WTC11 (cell line): ENCODE measurements at regions not wholly inside any gene's neighbourhood (a gene's known extent, or its start where the extent isn't known, plus 50 kb on each side); places are given as distances from the start of the nearest gene placed in this dataset.

Experiments used
- ATAC-seq: fragments of 200-7000 bp; cut with Tn5 transposase; 2 replicates; pipeline ENCODE4 v1.10.0; 2021; ENCODE audit warnings: mild to moderate bottlenecking, moderate library complexity
- CTCF ChIA-PET: fragments of 300-600 bp; sonication (Branson Sonifier 250); formaldehyde crosslinking; loops from one replicate; lab custom pipeline; 2021; ENCODE audit warnings: antibody characterized with exemption; lab: Charles Lee
- POLR2A ChIA-PET: fragments of 350-600 bp; sonication (Branson Sonifier 250); formaldehyde crosslinking; loops from one replicate; lab custom pipeline; 2021; ENCODE audit warnings: antibody characterized with exemption; lab: Charles Lee
- DNase-seq: peaks from one replicate; pipeline ENCODE4 v3.0.0; 2021; ENCODE audit warnings: low spot score
- H3K27ac Mint-ChIP-seq: 2 replicates; pipeline ENCODE4 v1.8.0; 2021; ENCODE audit warnings: mixed read lengths
- H3K27me3 Mint-ChIP-seq: 2 replicates; pipeline ENCODE4 v1.8.0; 2021; ENCODE audit warnings: low read depth, mild to moderate bottlenecking, moderate library complexity, mixed read lengths
- H3K36me3 Mint-ChIP-seq: 2 replicates; pipeline ENCODE4 v1.8.0; 2021; ENCODE audit warnings: mixed read lengths
- H3K4me1 Mint-ChIP-seq: 2 replicates; pipeline ENCODE4 v1.8.0; 2022; ENCODE audit warnings: mixed read lengths
- H3K4me3 Mint-ChIP-seq: 2 replicates; pipeline ENCODE4 v1.8.0; 2021; ENCODE audit warnings: mild to moderate bottlenecking, moderate library complexity, mixed read lengths
- H3K9me3 Mint-ChIP-seq: 2 replicates; pipeline ENCODE4 v1.8.0; 2021; ENCODE audit warnings: mixed read lengths
- AFF4 ChIP-seq: sonication (generic); formaldehyde crosslinking; IDR thresholded peaks from 2 replicates; pipeline ENCODE4 v1.8.1; 2023; ENCODE audit warnings: mild to moderate bottlenecking, missing genetic modification reagents, borderline replicate concordance
- ATF1 ChIP-seq: sonication (generic); formaldehyde crosslinking; IDR thresholded peaks from 2 replicates; pipeline ENCODE4 v1.8.1; 2023; ENCODE audit warnings: mild to moderate bottlenecking, moderate library complexity, missing genetic modification reagents
- E2F5 ChIP-seq: sonication (generic); formaldehyde crosslinking; IDR thresholded peaks from 2 replicates; pipeline ENCODE4 v1.8.1; 2022; ENCODE audit warnings: mild to moderate bottlenecking, moderate library complexity, missing genetic modification reagents
- EMX1 ChIP-seq: fragments of 250-450 bp; sonication (Bioruptor Pico); IDR thresholded peaks from 2 replicates; pipeline ENCODE4 v1.8.0; 2021; ENCODE audit warnings: mild to moderate bottlenecking
- HMGA2 ChIP-seq: fragments of 250-450 bp; sonication (Bioruptor Pico); IDR thresholded peaks from 2 replicates; pipeline ENCODE4 v1.4.0; 2021; ENCODE audit warnings: mild to moderate bottlenecking, moderate library complexity
- JAZF1 ChIP-seq: fragments of 250-450 bp; sonication (Bioruptor Pico); IDR thresholded peaks from 2 replicates; pipeline ENCODE4 v1.9.0; 2021; ENCODE audit warnings: moderate library complexity, mild to moderate bottlenecking, inconsistent platforms
- MXD4 ChIP-seq: fragments of 250-450 bp; sonication (Bioruptor Pico); IDR thresholded peaks from 2 replicates; pipeline ENCODE4 v1.8.0; 2021; ENCODE audit warnings: mild to moderate bottlenecking, moderate library complexity, borderline replicate concordance
- NR1H2 ChIP-seq: sonication (generic); formaldehyde crosslinking; IDR thresholded peaks from 2 replicates; pipeline ENCODE4 v1.9.0; 2021; ENCODE audit warnings: mild to moderate bottlenecking, moderate library complexity, missing genetic modification reagents
- RELA ChIP-seq: sonication (generic); formaldehyde crosslinking; IDR thresholded peaks from 2 replicates; pipeline ENCODE4 v1.8.1; 2022; ENCODE audit warnings: missing genetic modification reagents, mild to moderate bottlenecking, borderline replicate concordance
- TEAD1 ChIP-seq: sonication (generic); formaldehyde crosslinking; IDR thresholded peaks from 2 replicates; pipeline ENCODE4 v1.8.0; 2022; ENCODE audit warnings: mild to moderate bottlenecking, missing genetic modification reagents
- TEAD4 ChIP-seq: sonication (generic); formaldehyde crosslinking; IDR thresholded peaks from 2 replicates; pipeline ENCODE4 v1.8.0; 2022; ENCODE audit warnings: mild to moderate bottlenecking, missing genetic modification reagents
- USF1 ChIP-seq: sonication (generic); formaldehyde crosslinking; IDR thresholded peaks from 2 replicates; pipeline ENCODE4 v1.8.0; 2022; ENCODE audit warnings: mild to moderate bottlenecking, missing genetic modification reagents
- TF ChIP-seq, protein P1 (sequence below): sonication (generic); formaldehyde crosslinking; IDR thresholded peaks from 2 replicates; pipeline ENCODE4 v1.8.0; 2022; ENCODE audit warnings: missing genetic modification reagents
- TF ChIP-seq, protein P2 (sequence below): sonication (generic); formaldehyde crosslinking; IDR thresholded peaks from 2 replicates; pipeline ENCODE4 v1.8.0; 2022; ENCODE audit warnings: mild to moderate bottlenecking, missing genetic modification reagents
- TF ChIP-seq, protein P3 (sequence below): sonication (generic); formaldehyde crosslinking; IDR thresholded peaks from 2 replicates; pipeline ENCODE4 v1.8.1; 2022; ENCODE audit warnings: missing genetic modification reagents, borderline replicate concordance
- TF ChIP-seq, protein P4 (sequence below): sonication (generic); formaldehyde crosslinking; IDR thresholded peaks from 2 replicates; pipeline ENCODE4 v1.8.0; 2023; ENCODE audit warnings: missing genetic modification reagents
- TF ChIP-seq, protein P5 (sequence below): sonication (generic); formaldehyde crosslinking; IDR thresholded peaks from 2 replicates; pipeline ENCODE4 v1.8.1; 2023; ENCODE audit warnings: mild to moderate bottlenecking, missing genetic modification reagents
- TF ChIP-seq, protein P6 (sequence below): sonication (generic); formaldehyde crosslinking; IDR thresholded peaks from 2 replicates; pipeline ENCODE4 v1.8.1; 2023; ENCODE audit warnings: mild to moderate bottlenecking, moderate library complexity, missing genetic modification reagents

GRCh38 chr14:54189333-54189732 lies 207.5 kb upstream of the CDKN3 start (continued):
- TF ChIP-seq, protein P1, sequence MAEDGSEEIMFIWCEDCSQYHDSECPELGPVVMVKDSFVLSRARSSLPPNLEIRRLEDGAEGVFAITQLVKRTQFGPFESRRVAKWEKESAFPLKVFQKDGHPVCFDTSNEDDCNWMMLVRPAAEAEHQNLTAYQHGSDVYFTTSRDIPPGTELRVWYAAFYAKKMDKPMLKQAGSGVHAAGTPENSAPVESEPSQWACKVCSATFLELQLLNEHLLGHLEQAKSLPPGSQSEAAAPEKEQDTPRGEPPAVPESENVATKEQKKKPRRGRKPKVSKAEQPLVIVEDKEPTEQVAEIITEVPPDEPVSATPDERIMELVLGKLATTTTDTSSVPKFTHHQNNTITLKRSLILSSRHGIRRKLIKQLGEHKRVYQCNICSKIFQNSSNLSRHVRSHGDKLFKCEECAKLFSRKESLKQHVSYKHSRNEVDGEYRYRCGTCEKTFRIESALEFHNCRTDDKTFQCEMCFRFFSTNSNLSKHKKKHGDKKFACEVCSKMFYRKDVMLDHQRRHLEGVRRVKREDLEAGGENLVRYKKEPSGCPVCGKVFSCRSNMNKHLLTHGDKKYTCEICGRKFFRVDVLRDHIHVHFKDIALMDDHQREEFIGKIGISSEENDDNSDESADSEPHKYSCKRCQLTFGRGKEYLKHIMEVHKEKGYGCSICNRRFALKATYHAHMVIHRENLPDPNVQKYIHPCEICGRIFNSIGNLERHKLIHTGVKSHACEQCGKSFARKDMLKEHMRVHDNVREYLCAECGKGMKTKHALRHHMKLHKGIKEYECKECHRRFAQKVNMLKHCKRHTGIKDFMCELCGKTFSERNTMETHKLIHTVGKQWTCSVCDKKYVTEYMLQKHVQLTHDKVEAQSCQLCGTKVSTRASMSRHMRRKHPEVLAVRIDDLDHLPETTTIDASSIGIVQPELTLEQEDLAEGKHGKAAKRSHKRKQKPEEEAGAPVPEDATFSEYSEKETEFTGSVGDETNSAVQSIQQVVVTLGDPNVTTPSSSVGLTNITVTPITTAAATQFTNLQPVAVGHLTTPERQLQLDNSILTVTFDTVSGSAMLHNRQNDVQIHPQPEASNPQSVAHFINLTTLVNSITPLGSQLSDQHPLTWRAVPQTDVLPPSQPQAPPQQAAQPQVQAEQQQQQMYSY (CRISPR knock-in tag): no peak
- TF ChIP-seq MXD4 (no peak), RELA (CRISPR knock-in tag) (no peak), E2F5 (CRISPR knock-in tag) (no peak)
- TF ChIP-seq, all 79 proteins: peak for 0

GRCh38 chr14:54189748-54190354 lies 207.0 kb upstream of the CDKN3 start:
- DNase-seq (no peak), ATAC-seq (no peak)
- Mint-ChIP-seq H3K36me3 (no peaks in the 10 kb centered on the region), H3K27ac (no peak overlapping the region), H3K27me3 (peaks cover 9% of the 10 kb centered on the region), H3K4me3 (no peak overlapping the region), H3K4me1 (peaks cover 16% of the 10 kb centered on the region), H3K9me3 (no peaks in the 10 kb centered on the region)
- POLR2A ChIA-PET: no interaction called here
- CTCF ChIA-PET: interaction anchor here (0.7 to 1.6 kb wide), 2 partner anchors 158 to 665 kb away, joined by 3 read pairs; no protein-coding TSS in a partner anchor
- TF ChIP-seq, protein P2, sequence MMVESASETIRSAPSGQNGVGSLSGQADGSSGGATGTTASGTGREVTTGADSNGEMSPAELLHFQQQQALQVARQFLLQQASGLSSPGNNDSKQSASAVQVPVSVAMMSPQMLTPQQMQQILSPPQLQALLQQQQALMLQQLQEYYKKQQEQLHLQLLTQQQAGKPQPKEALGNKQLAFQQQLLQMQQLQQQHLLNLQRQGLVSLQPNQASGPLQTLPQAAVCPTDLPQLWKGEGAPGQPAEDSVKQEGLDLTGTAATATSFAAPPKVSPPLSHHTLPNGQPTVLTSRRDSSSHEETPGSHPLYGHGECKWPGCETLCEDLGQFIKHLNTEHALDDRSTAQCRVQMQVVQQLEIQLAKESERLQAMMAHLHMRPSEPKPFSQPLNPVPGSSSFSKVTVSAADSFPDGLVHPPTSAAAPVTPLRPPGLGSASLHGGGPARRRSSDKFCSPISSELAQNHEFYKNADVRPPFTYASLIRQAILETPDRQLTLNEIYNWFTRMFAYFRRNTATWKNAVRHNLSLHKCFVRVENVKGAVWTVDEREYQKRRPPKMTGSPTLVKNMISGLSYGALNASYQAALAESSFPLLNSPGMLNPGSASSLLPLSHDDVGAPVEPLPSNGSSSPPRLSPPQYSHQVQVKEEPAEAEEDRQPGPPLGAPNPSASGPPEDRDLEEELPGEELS: no peak
- TF ChIP-seq NR1H2 (CRISPR knock-in tag) (no peak), ATF1 (no peak), JAZF1 (no peak), AFF4 (CRISPR knock-in tag) (no peak), MXD4 (no peak), TEAD4 (CRISPR knock-in tag) (no peak), EMX1 (no peak), TEAD1 (CRISPR knock-in tag) (no peak), USF1 (CRISPR knock-in tag) (no peak), HMGA2 (no peak)
- TF ChIP-seq, protein P3, sequence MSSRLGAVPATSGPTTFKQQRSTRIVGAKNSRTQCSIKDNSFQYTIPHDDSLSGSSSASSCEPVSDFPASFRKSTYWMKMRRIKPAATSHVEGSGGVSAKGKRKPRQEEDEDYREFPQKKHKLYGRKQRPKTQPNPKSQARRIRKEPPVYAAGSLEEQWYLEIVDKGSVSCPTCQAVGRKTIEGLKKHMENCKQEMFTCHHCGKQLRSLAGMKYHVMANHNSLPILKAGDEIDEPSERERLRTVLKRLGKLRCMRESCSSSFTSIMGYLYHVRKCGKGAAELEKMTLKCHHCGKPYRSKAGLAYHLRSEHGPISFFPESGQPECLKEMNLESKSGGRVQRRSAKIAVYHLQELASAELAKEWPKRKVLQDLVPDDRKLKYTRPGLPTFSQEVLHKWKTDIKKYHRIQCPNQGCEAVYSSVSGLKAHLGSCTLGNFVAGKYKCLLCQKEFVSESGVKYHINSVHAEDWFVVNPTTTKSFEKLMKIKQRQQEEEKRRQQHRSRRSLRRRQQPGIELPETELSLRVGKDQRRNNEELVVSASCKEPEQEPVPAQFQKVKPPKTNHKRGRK (CRISPR knock-in tag): no peak
- TF ChIP-seq, protein P4, sequence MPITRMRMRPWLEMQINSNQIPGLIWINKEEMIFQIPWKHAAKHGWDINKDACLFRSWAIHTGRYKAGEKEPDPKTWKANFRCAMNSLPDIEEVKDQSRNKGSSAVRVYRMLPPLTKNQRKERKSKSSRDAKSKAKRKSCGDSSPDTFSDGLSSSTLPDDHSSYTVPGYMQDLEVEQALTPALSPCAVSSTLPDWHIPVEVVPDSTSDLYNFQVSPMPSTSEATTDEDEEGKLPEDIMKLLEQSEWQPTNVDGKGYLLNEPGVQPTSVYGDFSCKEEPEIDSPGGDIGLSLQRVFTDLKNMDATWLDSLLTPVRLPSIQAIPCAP (CRISPR knock-in tag): no peak
- TF ChIP-seq, protein P5, sequence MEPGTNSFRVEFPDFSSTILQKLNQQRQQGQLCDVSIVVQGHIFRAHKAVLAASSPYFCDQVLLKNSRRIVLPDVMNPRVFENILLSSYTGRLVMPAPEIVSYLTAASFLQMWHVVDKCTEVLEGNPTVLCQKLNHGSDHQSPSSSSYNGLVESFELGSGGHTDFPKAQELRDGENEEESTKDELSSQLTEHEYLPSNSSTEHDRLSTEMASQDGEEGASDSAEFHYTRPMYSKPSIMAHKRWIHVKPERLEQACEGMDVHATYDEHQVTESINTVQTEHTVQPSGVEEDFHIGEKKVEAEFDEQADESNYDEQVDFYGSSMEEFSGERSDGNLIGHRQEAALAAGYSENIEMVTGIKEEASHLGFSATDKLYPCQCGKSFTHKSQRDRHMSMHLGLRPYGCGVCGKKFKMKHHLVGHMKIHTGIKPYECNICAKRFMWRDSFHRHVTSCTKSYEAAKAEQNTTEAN (CRISPR knock-in tag): no peak
- TF ChIP-seq, protein P6, sequence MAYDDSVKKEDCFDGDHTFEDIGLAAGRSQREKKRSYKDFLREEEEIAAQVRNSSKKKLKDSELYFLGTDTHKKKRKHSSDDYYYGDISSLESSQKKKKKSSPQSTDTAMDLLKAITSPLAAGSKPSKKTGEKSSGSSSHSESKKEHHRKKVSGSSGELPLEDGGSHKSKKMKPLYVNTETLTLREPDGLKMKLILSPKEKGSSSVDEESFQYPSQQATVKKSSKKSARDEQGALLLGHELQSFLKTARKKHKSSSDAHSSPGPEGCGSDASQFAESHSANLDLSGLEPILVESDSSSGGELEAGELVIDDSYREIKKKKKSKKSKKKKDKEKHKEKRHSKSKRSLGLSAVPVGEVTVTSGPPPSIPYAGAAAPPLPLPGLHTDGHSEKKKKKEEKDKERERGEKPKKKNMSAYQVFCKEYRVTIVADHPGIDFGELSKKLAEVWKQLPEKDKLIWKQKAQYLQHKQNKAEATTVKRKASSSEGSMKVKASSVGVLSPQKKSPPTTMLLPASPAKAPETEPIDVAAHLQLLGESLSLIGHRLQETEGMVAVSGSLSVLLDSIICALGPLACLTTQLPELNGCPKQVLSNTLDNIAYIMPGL (CRISPR knock-in tag): no peak
